Esophagus muscularis mucosa (tissue), 4 donors: ENCODE measurements at regions not wholly inside any gene's neighbourhood (a gene's known extent, or its start where the extent isn't known, plus 50 kb on each side); places are given as distances from the start of the nearest gene placed in this dataset.

Experiments
- DNase-seq: peaks from one replicate; pipeline ENCODE4 v3.0.0-alpha.2; 2017; ENCODE audit errors: extremely low spot score
- H3K27ac ChIP-seq, 4 donors: fragments of 200-600 bp; sonication (generic); replicated peaks in 1 of 4; 1 replicate in 3 of 4; 2 replicates in 1 of 4; pipeline ENCODE4 v1.5.1; 2016 to 2019; ENCODE audit warnings: mild to moderate bottlenecking in 1 of 4
- H3K27me3 ChIP-seq, 4 donors: fragments of 200-600 bp; sonication (generic); one replicate each; pipeline versions ENCODE4 v1.5.1 to v1.6.0; 2016 to 2019
- H3K36me3 ChIP-seq, 4 donors: fragments of 200-600 bp; sonication (generic); one replicate each; pipeline ENCODE4 v1.5.1; 2016 to 2019
- H3K4me1 ChIP-seq, 4 donors: fragments of 200-600 bp; sonication (generic); one replicate each; pipeline ENCODE4 v1.5.1; 2016 to 2019
- H3K4me3 ChIP-seq, 4 donors: fragments of 200-600 bp; sonication (generic); 1 replicate in 2 of 4; 2 replicates in 2 of 4; pipeline ENCODE4 v1.5.1; 2016 to 2019; ENCODE audit warnings: mild to moderate bottlenecking in 4 of 4, moderate library complexity in 1 of 4
- H3K9me3 ChIP-seq, 4 donors: fragments of 200-600 bp; sonication (generic); 1 replicate in 3 of 4; 2 replicates in 1 of 4; pipeline ENCODE4 v1.5.1; 2016 to 2019
- EP300 ChIP-seq: sonication (generic); formaldehyde crosslinking; IDR thresholded peaks from one replicate; pipeline ENCODE4 v1.6.1; 2017; ENCODE audit warnings: antibody characterized with exemption
- POLR2A ChIP-seq: fragments of 450-650 bp; IDR thresholded peaks from one replicate; pipeline ENCODE4 v1.6.1; 2017; ENCODE audit warnings: antibody characterized with exemption, moderate library complexity, mild to moderate bottlenecking, low read depth
- POLR2AphosphoS5 ChIP-seq, 2 donors: sonication (generic); formaldehyde crosslinking; IDR thresholded peaks; one replicate each; pipeline ENCODE4 v1.6.1; 2017; ENCODE audit warnings: antibody characterized with exemption in 2 of 2
- WGBS: methylation state at CpG from one replicate; pipeline ENCODE4 v1.1.5; 2018; 5-methylcytosine and 5-hydroxymethylcytosine counted together
- intact Hi-C: fragments of 100-400 bp; cut with DNase I; formaldehyde crosslinking; loops from one replicate; pipeline ENCODE4 v1.15.1; 2023
- TF ChIP-seq, protein P1 (sequence below), 3 experiments: fragments of 200-600 bp in 2 of 3; fragments of 450-650 bp in 1 of 3; sonication (generic) in 2 of 3; IDR thresholded peaks; one replicate each; pipeline ENCODE4 v1.5.1; 2017 to 2019; ENCODE audit warnings: antibody characterized with exemption in 3 of 3, mild to moderate bottlenecking in 2 of 3, moderate library complexity in 1 of 3

DNA sequence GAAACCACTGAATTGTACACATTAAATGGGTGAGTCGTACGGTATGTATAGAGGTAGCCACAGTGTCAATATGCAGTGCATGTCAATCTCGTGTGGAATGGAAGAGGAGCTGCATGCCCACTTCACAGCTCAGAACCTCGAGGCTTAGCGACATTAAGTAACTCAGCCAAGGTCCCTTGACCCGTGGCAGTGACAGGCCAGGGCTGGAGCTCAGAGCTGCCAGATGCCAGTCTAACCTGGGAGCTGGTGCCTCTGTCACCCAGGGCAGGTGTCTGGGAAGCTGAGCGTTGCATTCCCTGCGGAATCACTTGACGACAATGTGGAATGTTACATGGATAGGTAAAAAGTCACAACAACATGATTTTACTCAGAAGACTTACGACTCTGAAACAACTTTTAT lies 298.1 kb downstream of the FOXL1 start:
- Histone ChIP-seq H3K4me3 (no peak overlapping the region), H3K36me3 (no peaks in the 10 kb centered on the region), H3K27ac (no peak overlapping the region), H3K4me1 (no peaks in the 10 kb centered on the region), H3K27me3 (peaks cover 0 to 81% (median 14%) of the 10 kb centered on the region in 4 donors), H3K9me3 (peaks cover 0 to 7% (median 3%) of the 10 kb centered on the region in 4 donors)
- intact Hi-C loops: no loop called here
- TF ChIP-seq POLR2A (no peak), POLR2AphosphoS5 (IDR thresholded peaks at IDR 0.05) (no peak), EP300 (no peak)
- TF ChIP-seq, protein P1, sequence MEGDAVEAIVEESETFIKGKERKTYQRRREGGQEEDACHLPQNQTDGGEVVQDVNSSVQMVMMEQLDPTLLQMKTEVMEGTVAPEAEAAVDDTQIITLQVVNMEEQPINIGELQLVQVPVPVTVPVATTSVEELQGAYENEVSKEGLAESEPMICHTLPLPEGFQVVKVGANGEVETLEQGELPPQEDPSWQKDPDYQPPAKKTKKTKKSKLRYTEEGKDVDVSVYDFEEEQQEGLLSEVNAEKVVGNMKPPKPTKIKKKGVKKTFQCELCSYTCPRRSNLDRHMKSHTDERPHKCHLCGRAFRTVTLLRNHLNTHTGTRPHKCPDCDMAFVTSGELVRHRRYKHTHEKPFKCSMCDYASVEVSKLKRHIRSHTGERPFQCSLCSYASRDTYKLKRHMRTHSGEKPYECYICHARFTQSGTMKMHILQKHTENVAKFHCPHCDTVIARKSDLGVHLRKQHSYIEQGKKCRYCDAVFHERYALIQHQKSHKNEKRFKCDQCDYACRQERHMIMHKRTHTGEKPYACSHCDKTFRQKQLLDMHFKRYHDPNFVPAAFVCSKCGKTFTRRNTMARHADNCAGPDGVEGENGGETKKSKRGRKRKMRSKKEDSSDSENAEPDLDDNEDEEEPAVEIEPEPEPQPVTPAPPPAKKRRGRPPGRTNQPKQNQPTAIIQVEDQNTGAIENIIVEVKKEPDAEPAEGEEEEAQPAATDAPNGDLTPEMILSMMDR (IDR thresholded peaks at IDR 0.05): no peak
- 91% methylated on average over 10 of the region's 10 CpGs for WGBS
- no peak for DNase-seq

DNA sequence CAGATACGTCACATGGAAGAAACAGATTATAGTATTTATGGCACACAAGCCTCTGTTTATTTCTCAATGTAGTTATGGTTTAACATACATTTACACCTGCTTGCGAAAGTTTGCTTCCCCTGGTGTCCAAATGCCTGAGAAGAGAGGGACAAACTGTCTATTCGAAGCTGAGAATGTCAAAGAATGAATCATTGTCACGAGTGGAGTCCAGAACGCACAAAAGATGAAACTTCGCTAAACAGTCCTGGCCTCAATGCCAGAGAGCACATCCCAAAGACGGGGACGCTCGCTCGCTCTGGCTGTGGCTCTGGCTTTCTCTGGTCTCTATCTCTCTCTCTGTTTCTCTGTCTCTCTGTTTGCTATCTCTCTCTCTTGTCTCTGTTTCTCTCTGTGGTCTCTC lies 298.8 kb downstream of the FOXL1 start:
- intact Hi-C loops: no loop called here
- Histone ChIP-seq H3K9me3 (peaks cover 0 to 7% (median 3%) of the 10 kb centered on the region in 4 donors), H3K4me3 (no peak overlapping the region), H3K4me1 (peaks cover 0 to 3% (median under 1%) of the 10 kb centered on the region in 4 donors), H3K36me3 (no peaks in the 10 kb centered on the region), H3K27ac (no peak overlapping the region), H3K27me3 (peaks cover 0 to 78% (median 14%) of the 10 kb centered on the region in 4 donors)
- WGBS: 75% methylated on average over 10 of the region's 10 CpGs
- TF ChIP-seq EP300: no peak
- TF ChIP-seq, protein P1 (IDR thresholded peaks at IDR 0.05): no peak
- no peak for TF ChIP-seq POLR2AphosphoS5 (IDR thresholded peaks at IDR 0.05)
- no peak for DNase-seq

DNA sequence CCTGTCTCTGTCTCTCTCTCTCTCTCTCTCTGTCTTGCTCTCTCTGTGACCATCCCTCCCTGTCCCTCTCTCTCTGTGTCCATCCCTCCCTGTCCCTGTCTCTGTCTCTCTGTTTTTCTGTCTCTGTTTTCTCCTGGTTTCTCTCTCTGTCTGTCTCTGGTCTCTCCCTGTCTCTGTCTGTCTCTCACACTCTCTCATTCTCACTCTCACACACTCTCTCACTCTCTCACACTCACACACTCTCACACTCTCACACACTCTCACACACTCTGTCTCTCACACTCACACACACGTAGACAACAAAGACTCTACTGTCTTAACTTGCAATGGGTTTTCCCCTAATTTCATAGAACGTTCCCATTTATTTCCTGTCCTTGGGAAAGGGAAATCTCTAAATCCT lies 299.5 kb downstream of the FOXL1 start:
- Histone ChIP-seq H3K36me3 (no peaks in the 10 kb centered on the region), H3K27me3 (peaks cover 0 to 78% (median 14%) of the 10 kb centered on the region in 4 donors), H3K4me3 (no peak overlapping the region), H3K4me1 (peaks cover 0 to 10% (median 6%) of the 10 kb centered on the region in 4 donors), H3K9me3 (peaks cover 0 to 5% (median 2%) of the 10 kb centered on the region in 4 donors), H3K27ac (no peak overlapping the region)
- TF ChIP-seq EP300 (no peak), POLR2A (no peak), POLR2AphosphoS5 (IDR thresholded peaks at IDR 0.05) (no peak)
- TF ChIP-seq, protein P1 (IDR thresholded peaks at IDR 0.05): no peak
- intact Hi-C loops: no loop called here
- 44% methylated on average over 2 of the region's 2 CpGs for WGBS
- DNase-seq: no peak

DNA sequence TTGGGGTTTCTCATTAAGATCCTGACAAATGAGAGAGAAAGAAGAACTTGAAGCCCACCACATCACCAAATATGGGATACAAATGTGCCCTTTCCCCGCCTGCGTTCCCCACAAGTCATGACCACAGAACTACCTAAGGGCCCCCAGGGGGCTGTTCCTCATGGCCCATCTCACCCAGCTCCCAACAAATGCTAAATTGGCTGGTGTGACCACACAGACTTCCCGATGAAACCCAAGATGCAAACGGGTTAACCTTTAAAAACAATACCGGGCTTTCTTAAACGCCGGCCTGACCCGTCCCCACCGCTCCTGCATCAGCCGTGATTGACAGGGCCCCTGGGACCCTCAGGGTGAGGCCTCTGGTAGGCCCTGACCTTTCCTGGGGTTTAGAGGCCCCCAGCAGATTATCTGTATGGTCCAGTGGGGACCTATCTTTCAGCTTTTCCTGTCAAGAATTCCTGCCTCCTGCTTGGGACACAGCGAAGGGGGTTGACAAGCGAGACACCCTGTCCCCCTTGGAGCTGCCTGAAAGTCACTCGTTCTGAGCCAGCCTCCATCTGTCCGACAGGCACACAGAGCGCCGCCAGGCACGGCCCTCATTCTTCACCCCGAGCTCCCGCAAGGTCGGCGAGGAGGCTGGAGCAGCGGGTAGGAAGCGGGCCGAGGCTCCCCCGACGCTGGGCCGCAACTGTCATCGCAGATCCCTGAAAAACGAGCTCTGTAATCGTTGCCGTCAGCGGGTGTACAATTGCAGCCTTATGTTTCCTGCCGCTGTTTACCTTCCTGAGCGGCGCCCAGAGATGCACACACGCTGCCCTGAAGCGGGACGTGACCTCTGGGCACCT lies 300.1 kb downstream of the FOXL1 start:
- Histone ChIP-seq H3K4me1 (peaks cover 0 to 14% (median 10%) of the 10 kb centered on the region in 4 donors), H3K27ac (no peak overlapping the region), H3K36me3 (no peaks in the 10 kb centered on the region), H3K27me3 (peaks cover 0 to 76% (median 14%) of the 10 kb centered on the region in 4 donors), H3K4me3 (no peak overlapping the region), H3K9me3 (no peaks in the 10 kb centered on the region)
- TF ChIP-seq EP300 (no peak), POLR2AphosphoS5 (IDR thresholded peaks at IDR 0.05) (no peak), POLR2A (no peak)
- TF ChIP-seq, protein P1 (IDR thresholded peaks at IDR 0.05): no peak
- 33% methylated on average over 22 of the region's 38 CpGs for WGBS
- DNase-seq: no peak
- intact Hi-C loops: no loop called here

DNA sequence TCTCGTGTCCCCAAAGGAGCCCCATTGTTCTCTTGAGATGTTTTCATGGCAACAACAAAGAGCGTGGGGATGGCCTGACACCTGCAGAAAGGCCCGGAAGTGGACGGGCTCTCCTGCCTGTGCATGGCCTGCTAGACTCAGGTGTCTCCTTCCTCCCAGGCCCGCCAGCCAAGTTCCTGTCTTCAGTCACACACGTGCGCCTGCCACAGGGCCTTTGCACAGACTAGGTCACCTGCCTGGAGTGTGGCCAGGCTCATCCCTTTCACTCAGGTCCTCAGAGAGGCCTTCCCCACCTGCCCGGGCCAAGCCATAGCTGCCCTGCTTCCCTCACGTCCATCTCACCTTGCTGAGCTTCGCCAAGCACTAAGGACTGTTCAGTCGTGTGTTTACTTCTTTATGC lies 300.9 kb downstream of the FOXL1 start:
- intact Hi-C loops: no loop called here
- peaks cover 0 to 84% (median 14%) of the 10 kb centered on the region in 4 donors for H3K27me3 ChIP-seq
- DNase-seq: no peak
- no peaks in the 10 kb centered on the region for H3K9me3 ChIP-seq
- H3K27ac ChIP-seq: no peak overlapping the region
- H3K4me3 ChIP-seq: no peak overlapping the region
- peaks cover 0 to 14% (median 10%) of the 10 kb centered on the region in 4 donors for H3K4me1 ChIP-seq
- no peak for TF ChIP-seq POLR2AphosphoS5 (IDR thresholded peaks at IDR 0.05)
- no peak for TF ChIP-seq POLR2A
- TF ChIP-seq, protein P1 (IDR thresholded peaks at IDR 0.05): no peak
- no peak for TF ChIP-seq EP300
- no peaks in the 10 kb centered on the region for H3K36me3 ChIP-seq
- 86% methylated on average over 11 of the region's 11 CpGs for WGBS
